ENCODE measurements at regions not wholly inside any gene's neighbourhood (a gene's known extent, or its start where the extent isn't known, plus 50 kb on each side); places are given as distances from the start of the nearest gene placed in this dataset.

- Histone ChIP-seq H3K27ac (no peak overlapping the region), H3K4me1 (no peaks in the 10 kb centered on the region)
- WGBS: 74% methylated on average over 11 of the region's 11 CpGs
These were observed 424.6 kb downstream of the TSHZ3 start for GRCh38 chr19:30924670-30925069.

GRCh38 chr19:30924069-30924636, 425.1 kb downstream of the TSHZ3 start:
- no peak overlapping the region for H3K4me3 ChIP-seq
- H3K27ac ChIP-seq: no peak overlapping the region
- peaks cover 8% of the 10 kb centered on the region for H3K27me3 ChIP-seq
- WGBS: 57% methylated on average over 11 of the region's 11 CpGs
- H3K36me3 ChIP-seq: no peaks in the 10 kb centered on the region
- TF ChIP-seq EP300 (IDR thresholded peaks at IDR 0.05): no peak
- TF ChIP-seq POLR2A (IDR thresholded peaks at IDR 0.05): no peak
- TF ChIP-seq CTCF (IDR thresholded peaks at IDR 0.05): no peak
- TF ChIP-seq POLR2AphosphoS5 (IDR thresholded peaks at IDR 0.05): no peak
- H3K4me1 ChIP-seq: no peaks in the 10 kb centered on the region
- H3K9me3 ChIP-seq: no peaks in the 10 kb centered on the region
- no peak for DNase-seq (ENCODE audit: low spot score in 2 of 2)

More at GRCh38 chr19:30924670-30925069, 424.6 kb downstream of the TSHZ3 start:
- Histone ChIP-seq H3K9me3 (no peaks in the 10 kb centered on the region), H3K27me3 (peaks cover 8% of the 10 kb centered on the region), H3K36me3 (no peaks in the 10 kb centered on the region), H3K4me3 (no peak overlapping the region)
- TF ChIP-seq CTCF (IDR thresholded peaks at IDR 0.05) (no peak), POLR2AphosphoS5 (IDR thresholded peaks at IDR 0.05) (no peak), EP300 (IDR thresholded peaks at IDR 0.05) (no peak), POLR2A (IDR thresholded peaks at IDR 0.05) (no peak)
- no peak for DNase-seq (ENCODE audit: low spot score in 2 of 2)

- H3K9me3 ChIP-seq: no peaks in the 10 kb centered on the region
- no peak for DNase-seq (ENCODE audit: low spot score in 2 of 2)
- no peaks in the 10 kb centered on the region for H3K4me1 ChIP-seq
- peaks cover 8% of the 10 kb centered on the region for H3K27me3 ChIP-seq
- TF ChIP-seq POLR2AphosphoS5 (IDR thresholded peaks at IDR 0.05) (no peak), POLR2A (IDR thresholded peaks at IDR 0.05) (no peak), CTCF (IDR thresholded peaks at IDR 0.05) (no peak)
- no peak overlapping the region for H3K4me3 ChIP-seq
- no peaks in the 10 kb centered on the region for H3K36me3 ChIP-seq
- WGBS: 59% methylated on average over 4 of the region's 4 CpGs
- H3K27ac ChIP-seq: no peak overlapping the region
These were observed 425.6 kb downstream of the TSHZ3 start for GRCh38 chr19:30923621-30924020.

GRCh38 chr19:30923096-30923495, 426.1 kb downstream of the TSHZ3 start:
- 54% methylated on average over 4 of the region's 4 CpGs for WGBS
- H3K27ac ChIP-seq: no peak overlapping the region
- no peak for DNase-seq (ENCODE audit: low spot score in 2 of 2)
- H3K9me3 ChIP-seq: no peaks in the 10 kb centered on the region
- H3K4me3 ChIP-seq: no peak overlapping the region
- TF ChIP-seq CTCF (IDR thresholded peaks at IDR 0.05) (no peak), POLR2A (IDR thresholded peaks at IDR 0.05) (no peak), EP300 (IDR thresholded peaks at IDR 0.05) (no peak), POLR2AphosphoS5 (IDR thresholded peaks at IDR 0.05) (no peak)
- H3K27me3 ChIP-seq: peaks cover 8% of the 10 kb centered on the region
- no peaks in the 10 kb centered on the region for H3K36me3 ChIP-seq
- no peaks in the 10 kb centered on the region for H3K4me1 ChIP-seq

GRCh38 chr19:30920222-30920621, 429.0 kb downstream of the TSHZ3 start:
- no peak for DNase-seq (ENCODE audit: low spot score in 2 of 2)
- TF ChIP-seq CTCF (IDR thresholded peaks at IDR 0.05) (no peak), POLR2AphosphoS5 (IDR thresholded peaks at IDR 0.05) (no peak), EP300 (IDR thresholded peaks at IDR 0.05) (no peak)
- Histone ChIP-seq H3K4me3 (no peak overlapping the region), H3K36me3 (no peaks in the 10 kb centered on the region), H3K27me3 (no peaks in the 10 kb centered on the region), H3K9me3 (no peaks in the 10 kb centered on the region), H3K27ac (no peak overlapping the region), H3K4me1 (peaks cover 4% of the 10 kb centered on the region)
- 70% methylated on average over 11 of the region's 11 CpGs for WGBS
